HG02798 (cell line): ENCODE measurements at regions not wholly inside any gene's neighbourhood (a gene's known extent, or its start where the extent isn't known, plus 50 kb on each side); places are given as distances from the start of the nearest gene placed in this dataset.

Experiments used
- ATAC-seq: cut with Tn5 transposase; IDR thresholded peaks from one replicate; pipeline ENCODE4 v1.9.1; 2021; ENCODE audit warnings: mild to moderate bottlenecking; ENCODE audit not compliant: unreplicated experiment, poor library complexity

- ATAC-seq: peak; percentile 27
These were observed 206.9 kb downstream of the ARL4C start for GRCh38 chr2:234289834-234290590.

- peak; percentile 31 for ATAC-seq
These were observed 207.9 kb downstream of the ARL4C start for GRCh38 chr2:234288974-234289455.

GRCh38 chr2:234287650-234288049 is 209.2 kb downstream of the ARL4C start:
- ATAC-seq: no peak

- no peak for ATAC-seq
These were observed 209.9 kb downstream of the ARL4C start for GRCh38 chr2:234286956-234287355.

GRCh38 chr2:234286118-234286598 is 210.7 kb downstream of the ARL4C start:
- no peak for ATAC-seq

- no peak for ATAC-seq
These were observed 211.3 kb downstream of the ARL4C start for GRCh38 chr2:234285541-234285940.

GRCh38 chr2:234279637-234280036 is 217.2 kb downstream of the ARL4C start:
- no peak for ATAC-seq

GRCh38 chr2:234278556-234279255 is 218.2 kb downstream of the ARL4C start:
- no peak for ATAC-seq

GRCh38 chr2:234275515-234275914 is 221.4 kb downstream of the ARL4C start:
- no peak for ATAC-seq

- no peak for ATAC-seq
These were observed 222.8 kb downstream of the ARL4C start for GRCh38 chr2:234273887-234274584.

- ATAC-seq: no peak
These were observed 221.8 kb downstream of the SPP2 start for GRCh38 chr2:234272069-234272850.

- ATAC-seq: no peak
These were observed 220.8 kb downstream of the SPP2 start for GRCh38 chr2:234271338-234271737.

GRCh38 chr2:234269769-234270204 is 219.3 kb downstream of the SPP2 start:
- ATAC-seq: no peak

GRCh38 chr2:234267534-234267933 is 217.0 kb downstream of the SPP2 start:
- ATAC-seq: no peak

- no peak for ATAC-seq
These were observed 216.4 kb downstream of the SPP2 start for GRCh38 chr2:234266952-234267351.

- no peak for ATAC-seq
These were observed 214.7 kb downstream of the SPP2 start for GRCh38 chr2:234265206-234265605.

GRCh38 chr2:234261736-234262135 is 211.2 kb downstream of the SPP2 start:
- no peak for ATAC-seq

- no peak for ATAC-seq
These were observed 208.9 kb downstream of the SPP2 start for GRCh38 chr2:234259440-234259839.

GRCh38 chr2:234258562-234259141 is 208.2 kb downstream of the SPP2 start:
- ATAC-seq: no peak
